CD4-positive, alpha-beta T cell treated with Interleukin-15 for 4 hours (primary cell): ENCODE measurements at regions not wholly inside any gene's neighbourhood (a gene's known extent, or its start where the extent isn't known, plus 50 kb on each side); places are given as distances from the start of the nearest gene placed in this dataset.

Experiments used
- DNase-seq: peaks from one replicate; pipeline ENCODE4 v3.0.0-alpha.2; 2020; ENCODE audit warnings: low spot score

GRCh38 chr6:141164042-141164743, 968.5 kb upstream of the GJE1 start:
- DNase-seq: no peak

- DNase-seq: no peak
Measured at GRCh38 chr6:141163107-141163506, 969.6 kb upstream of the GJE1 start.

GRCh38 chr6:141158740-141159139, 974.0 kb upstream of the GJE1 start:
- no peak for DNase-seq

- peak; percentile 51 for DNase-seq
Measured at GRCh38 chr6:141153563-141153962, 979.2 kb upstream of the GJE1 start.

GRCh38 chr6:141152951-141153350, 979.8 kb upstream of the GJE1 start:
- no peak for DNase-seq

GRCh38 chr6:141151710-141152417, 980.9 kb upstream of the GJE1 start:
- DNase-seq: no peak

- DNase-seq: no peak
Measured at GRCh38 chr6:141141870-141142269, 990.9 kb upstream of the GJE1 start.

GRCh38 chr6:141140905-141141304, 991.8 kb upstream of the GJE1 start:
- no peak for DNase-seq

GRCh38 chr6:141139461-141139860, 993.3 kb upstream of the GJE1 start:
- no peak for DNase-seq

- DNase-seq: no peak
Measured at GRCh38 chr6:141134723-141135122, 998.0 kb upstream of the GJE1 start.

GRCh38 chr6:141133836-141134235, 998.9 kb upstream of the GJE1 start:
- DNase-seq: no peak

GRCh38 chr6:141133346-141133745, 999.4 kb upstream of the GJE1 start:
- DNase-seq: no peak

GRCh38 chr6:141131616-141132015, 1001.1 kb upstream of the GJE1 start:
- no peak for DNase-seq

GRCh38 chr6:141123497-141123896, 1009.2 kb upstream of the GJE1 start:
- DNase-seq: no peak

GRCh38 chr6:141123049-141123448, 1009.7 kb upstream of the GJE1 start:
- DNase-seq: no peak

- no peak for DNase-seq
Measured at GRCh38 chr6:141118991-141119390, 1013.7 kb upstream of the GJE1 start.

- DNase-seq: no peak
Measured at GRCh38 chr6:141117874-141118273, 1014.9 kb upstream of the GJE1 start.

GRCh38 chr6:141110481-141110880, 1022.2 kb upstream of the GJE1 start:
- no peak for DNase-seq

- no peak for DNase-seq
Measured at GRCh38 chr6:141107591-141108160, 1025.0 kb upstream of the GJE1 start.

- no peak for DNase-seq
Measured at GRCh38 chr6:141105481-141105880, 1027.2 kb upstream of the GJE1 start.

- DNase-seq: no peak
Measured at GRCh38 chr6:141103246-141103645, 1029.5 kb upstream of the GJE1 start.

- DNase-seq: no peak
Measured at GRCh38 chr6:141097471-141097870, 1035.3 kb upstream of the GJE1 start.

- no peak for DNase-seq
Measured at GRCh38 chr6:141095308-141095707, 1037.4 kb upstream of the GJE1 start.
